ENCODE measurements at regions not wholly inside any gene's neighbourhood (a gene's known extent, or its start where the extent isn't known, plus 50 kb on each side); places are given as distances from the start of the nearest gene placed in this dataset.

DNA sequence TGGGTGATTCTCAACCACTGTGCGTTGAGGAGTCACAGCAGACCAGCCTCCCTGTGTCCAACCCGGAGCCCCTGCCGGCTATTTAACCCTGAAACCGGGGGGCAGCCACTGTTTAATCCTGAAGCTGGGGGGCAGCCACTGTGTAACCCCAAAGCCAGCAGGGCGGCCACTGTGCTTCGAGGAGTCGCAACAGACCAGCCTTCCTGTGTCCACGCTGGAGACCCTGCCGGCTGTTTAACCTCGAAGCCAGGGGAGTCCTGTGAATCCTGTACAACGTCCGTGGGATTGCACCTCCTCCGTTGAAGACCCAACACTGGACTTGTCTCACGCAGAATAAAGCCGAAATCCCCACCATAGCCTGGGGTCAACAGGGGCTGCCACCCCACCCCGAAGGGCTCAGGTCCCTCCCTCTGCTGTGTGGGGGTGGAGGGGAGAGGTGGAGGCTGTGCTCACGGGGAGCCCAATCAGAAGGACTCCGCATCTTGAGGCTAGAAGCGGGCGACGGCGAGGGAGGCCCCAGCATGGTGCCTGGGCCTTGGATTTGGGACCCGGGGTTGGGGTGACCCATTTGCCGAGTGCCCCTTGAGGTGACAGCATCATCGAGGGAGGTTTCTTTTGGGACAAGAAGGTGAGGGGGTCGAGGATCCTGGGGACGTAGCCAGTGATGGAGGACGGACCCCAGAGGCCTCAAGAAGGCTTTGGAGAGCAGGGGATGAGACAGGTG lies 94.9 kb downstream of the ADRA2C start:
- Mint-ChIP-seq H3K9me3 (no peaks in the 10 kb centered on the region), H3K36me3 (ENCODE audit: insufficient read depth in 2 of 2) (no peaks in the 10 kb centered on the region), H3K27me3 (ENCODE audit: low read depth) (peaks cover 1% of the 10 kb centered on the region), H3K27ac (no peak overlapping the region), H3K4me1 (ENCODE audit: low read depth) (no peaks in the 10 kb centered on the region), H3K4me3 (no peak overlapping the region)
- DNase-seq (no peak), ATAC-seq (replicated peaks in 1 of 2) (no peak)

DNA sequence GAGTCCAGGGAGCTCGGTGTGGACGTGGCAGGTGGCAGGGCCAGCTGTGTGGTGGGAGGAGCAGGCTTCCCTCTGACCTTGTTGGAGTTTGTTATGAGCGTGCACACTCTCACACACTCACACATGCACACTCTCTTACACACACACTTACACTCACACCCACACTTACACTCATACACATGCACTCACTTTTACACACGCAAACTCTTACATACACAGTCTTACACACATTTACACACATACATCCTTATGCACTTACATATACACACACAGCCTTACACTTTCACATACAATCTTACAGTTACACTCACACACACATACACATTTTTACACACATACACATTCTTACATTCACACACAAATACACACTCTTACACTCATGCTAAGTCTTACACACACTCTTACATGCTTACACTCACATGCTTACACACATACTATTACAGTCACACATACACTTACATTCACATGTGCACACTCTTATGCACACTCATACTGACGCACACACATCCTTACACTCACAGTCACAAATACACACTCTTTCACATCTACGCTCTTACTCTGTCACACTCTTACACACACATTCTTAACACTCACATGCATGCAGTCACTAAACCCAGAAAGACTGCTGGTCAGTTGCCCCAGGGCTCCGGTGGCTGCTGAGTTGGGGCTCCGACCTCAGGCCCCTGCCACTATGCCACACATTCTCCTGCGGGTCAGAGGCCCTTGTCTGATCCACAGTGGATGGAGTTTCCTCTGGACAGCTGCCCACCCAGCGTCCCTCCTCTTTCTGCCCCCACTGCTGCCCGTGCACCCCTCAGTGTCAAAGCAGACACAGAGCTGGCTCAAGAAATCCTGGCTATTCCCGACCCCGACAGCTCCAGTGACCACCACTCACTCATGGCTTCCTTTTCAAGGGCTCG lies 95.8 kb downstream of the ADRA2C start:
- Mint-ChIP-seq H3K27ac (no peak overlapping the region), H3K27me3 (ENCODE audit: low read depth) (no peaks in the 10 kb centered on the region), H3K4me1 (ENCODE audit: low read depth) (no peaks in the 10 kb centered on the region), H3K9me3 (no peaks in the 10 kb centered on the region), H3K36me3 (ENCODE audit: insufficient read depth in 2 of 2) (no peaks in the 10 kb centered on the region), H3K4me3 (no peak overlapping the region)
- ATAC-seq (replicated peaks in 1 of 2) = no peak
- no peak for DNase-seq

DNA sequence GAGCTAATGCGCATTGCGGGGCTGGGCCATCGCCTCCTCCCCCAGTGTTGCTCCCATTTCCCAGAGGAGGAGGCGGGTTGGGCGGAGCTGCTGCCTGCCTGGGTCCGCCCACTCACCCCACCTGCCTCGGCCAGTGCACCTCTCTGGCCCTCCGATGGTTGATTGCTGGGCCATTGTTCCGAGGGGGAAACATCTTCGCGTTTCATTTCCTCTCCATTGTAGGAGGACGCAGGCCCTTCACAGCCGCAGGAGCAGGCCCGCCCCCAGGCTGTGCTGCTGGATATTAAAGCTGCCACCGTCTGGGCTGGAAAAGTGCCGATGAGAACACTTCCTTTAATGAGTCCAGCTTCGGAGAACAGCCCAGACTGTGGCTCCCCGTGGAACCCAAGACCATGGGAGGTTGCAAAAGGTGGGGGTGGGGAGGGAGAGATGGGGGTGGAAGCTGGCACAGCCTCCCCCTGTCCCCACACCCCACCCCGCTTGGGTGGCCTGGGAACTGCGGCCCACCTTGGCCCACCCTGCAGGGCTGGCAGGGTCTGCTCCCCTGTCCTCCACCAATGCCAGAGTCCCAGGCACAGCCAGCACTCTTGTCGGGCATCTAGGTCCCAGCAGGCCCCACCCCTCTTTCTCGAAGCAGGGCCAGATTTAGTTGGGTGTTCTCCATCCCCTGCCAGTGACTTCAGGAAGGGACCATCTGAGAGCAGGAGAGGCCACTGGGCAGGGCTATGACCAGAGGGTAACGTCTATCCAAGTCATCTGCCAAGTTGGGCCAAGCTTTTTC lies 96.6 kb downstream of the ADRA2C start:
- Mint-ChIP-seq H3K4me1 (ENCODE audit: low read depth) (no peaks in the 10 kb centered on the region), H3K27ac (no peak overlapping the region), H3K27me3 (ENCODE audit: low read depth) (no peaks in the 10 kb centered on the region), H3K36me3 (ENCODE audit: insufficient read depth in 2 of 2) (no peaks in the 10 kb centered on the region), H3K9me3 (no peaks in the 10 kb centered on the region), H3K4me3 (no peak overlapping the region)
- ATAC-seq (replicated peaks in 1 of 2) = no peak
- no peak for DNase-seq

DNA sequence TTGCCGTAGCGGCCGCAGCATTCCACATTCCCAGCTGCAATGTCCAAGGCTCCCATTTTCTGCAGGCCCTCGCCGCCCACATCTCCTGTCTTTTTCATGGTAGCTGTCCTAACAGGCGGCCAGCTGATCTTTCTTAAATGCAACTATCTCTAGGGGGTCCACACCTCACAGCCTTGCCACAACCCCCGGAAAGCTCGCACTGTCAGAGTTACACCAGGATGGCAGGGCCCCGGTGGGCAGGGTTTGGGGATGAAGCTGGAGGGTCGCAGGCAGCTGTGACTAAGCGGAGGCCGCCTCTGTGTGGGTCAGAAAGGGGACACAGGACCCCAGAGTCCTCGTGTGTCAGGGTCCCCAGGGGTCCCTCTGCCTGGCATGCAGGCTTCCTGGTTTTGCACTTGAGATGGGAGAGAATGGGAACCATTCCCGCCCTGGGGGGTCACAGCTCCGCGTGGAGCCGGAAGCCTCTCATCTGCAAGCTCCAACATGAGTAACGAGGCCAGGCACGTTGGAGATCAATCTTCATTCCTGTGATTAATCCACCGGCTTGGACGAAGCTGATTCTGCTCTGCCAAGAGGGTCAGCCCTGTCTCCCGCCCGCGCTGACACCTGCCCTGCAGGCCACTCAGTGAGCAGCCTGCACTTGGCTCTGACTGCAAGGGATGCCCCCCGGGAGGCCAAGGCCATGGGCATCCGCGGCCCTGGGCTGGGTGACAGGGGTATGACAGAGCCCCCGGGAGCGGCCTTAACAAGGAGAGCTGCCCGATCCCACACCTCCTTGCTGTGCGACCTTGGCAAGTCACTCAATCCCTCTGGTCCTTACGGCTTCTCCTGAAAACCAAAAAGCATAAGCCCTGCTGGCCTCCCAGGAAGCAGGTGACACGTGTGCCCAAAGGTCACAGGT lies 97.9 kb downstream of the ADRA2C start:
- Mint-ChIP-seq H3K27ac (no peak overlapping the region), H3K4me1 (ENCODE audit: low read depth) (no peaks in the 10 kb centered on the region), H3K27me3 (ENCODE audit: low read depth) (no peaks in the 10 kb centered on the region), H3K9me3 (no peaks in the 10 kb centered on the region), H3K36me3 (ENCODE audit: insufficient read depth in 2 of 2) (no peaks in the 10 kb centered on the region), H3K4me3 (no peak overlapping the region)
- ATAC-seq (replicated peaks in 1 of 2) (no peak), DNase-seq (no peak)

DNA sequence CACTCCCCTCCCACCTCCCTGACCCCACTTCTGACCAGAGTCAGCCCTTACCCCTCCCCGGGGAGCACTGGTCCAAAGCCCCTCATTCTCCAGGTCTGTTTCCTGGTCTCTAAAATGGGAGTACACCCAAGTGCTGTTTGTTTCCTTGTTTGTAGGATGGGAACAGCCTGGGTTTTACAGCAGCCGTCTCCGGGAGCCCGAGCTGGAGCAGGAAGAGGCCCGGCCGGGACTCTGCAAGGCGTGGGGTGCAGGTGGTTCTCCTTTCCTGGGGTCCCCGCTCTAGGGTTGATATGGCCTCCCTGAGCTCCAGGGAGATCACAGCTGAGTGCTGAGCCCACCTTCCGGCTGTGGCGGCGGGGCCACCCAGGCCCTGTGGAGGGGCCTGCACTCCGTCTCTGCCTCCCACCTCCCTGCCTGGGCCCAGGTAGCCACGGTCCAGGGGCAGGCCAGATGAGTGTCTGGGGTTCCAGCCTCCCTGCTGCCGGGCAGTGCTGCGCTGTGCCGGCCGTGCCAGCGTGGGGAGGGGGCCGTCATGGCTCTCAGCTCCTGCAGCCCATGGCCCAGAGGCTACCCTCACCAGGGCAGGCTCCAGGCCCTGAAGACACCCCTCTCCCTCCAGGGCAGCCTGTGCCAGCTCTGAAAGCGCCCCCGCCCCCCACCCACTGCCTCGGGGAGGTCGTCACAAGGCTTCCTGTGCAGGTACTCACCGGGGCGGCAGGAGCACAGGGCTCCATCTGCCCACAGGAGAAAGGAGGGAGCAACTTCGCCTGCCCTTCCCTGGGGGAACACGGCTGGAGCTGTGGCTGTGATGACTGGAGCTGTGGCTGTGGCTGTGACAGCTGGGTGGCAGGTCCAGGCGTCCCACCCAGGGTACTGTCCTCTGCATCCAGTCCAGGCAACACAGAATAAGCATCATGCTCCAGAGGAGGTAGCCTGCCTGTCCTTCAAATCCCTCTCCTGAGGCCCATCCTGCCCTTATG lies 98.8 kb downstream of the ADRA2C start:
- H3K4me1 Mint-ChIP-seq (ENCODE audit: low read depth) = no peaks in the 10 kb centered on the region
- DNase-seq = no peak
- no peak overlapping the region for H3K4me3 Mint-ChIP-seq
- H3K9me3 Mint-ChIP-seq = no peaks in the 10 kb centered on the region
- no peak overlapping the region for H3K27ac Mint-ChIP-seq
- no peaks in the 10 kb centered on the region for H3K36me3 Mint-ChIP-seq (ENCODE audit: insufficient read depth in 2 of 2)
- peaks cover under 1% of the 10 kb centered on the region for H3K27me3 Mint-ChIP-seq (ENCODE audit: low read depth)
- no peak for ATAC-seq (replicated peaks in 1 of 2)

DNA sequence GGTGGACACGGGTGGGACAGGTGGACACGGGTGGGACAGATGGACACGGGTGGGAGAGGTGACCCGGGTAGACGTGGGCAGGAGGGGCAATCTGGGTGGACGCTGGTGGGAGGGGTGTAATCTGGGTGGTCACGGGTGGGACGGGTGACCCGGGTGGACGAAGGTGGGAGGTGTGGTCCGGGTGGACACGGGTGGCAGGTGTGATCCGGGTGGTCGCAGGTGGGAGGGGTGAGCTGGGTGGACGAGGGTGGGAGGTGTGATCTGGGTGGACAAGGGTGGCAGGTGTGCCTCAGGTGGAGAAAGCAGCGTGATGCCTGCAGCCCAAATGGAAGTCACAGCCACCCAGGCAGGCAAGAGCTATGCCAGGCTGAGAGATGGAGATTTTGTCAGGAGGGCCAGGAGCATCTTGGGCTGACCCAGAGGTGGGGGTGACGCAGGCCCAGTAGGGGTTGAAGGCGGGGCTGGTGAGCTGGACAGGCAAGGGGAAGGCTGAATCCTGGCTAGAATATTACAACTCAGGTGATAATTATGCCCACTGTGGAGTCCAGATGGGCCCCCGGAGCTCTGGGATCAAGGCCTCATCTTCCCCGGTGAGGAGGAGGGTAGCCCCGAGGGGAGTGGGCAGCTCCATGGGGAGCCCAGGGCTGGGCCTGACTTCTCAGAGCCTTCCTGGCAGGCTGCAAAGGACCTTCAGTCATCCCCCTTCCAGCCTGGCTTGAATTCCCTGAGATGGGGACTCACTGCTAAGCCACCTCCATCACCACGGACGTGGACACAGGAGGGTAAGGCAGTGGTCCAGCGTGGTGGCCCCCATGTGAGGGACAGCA lies 100.0 kb downstream of the ADRA2C start:
- ATAC-seq (replicated peaks in 1 of 2) = no peak
- no peak for DNase-seq

DNA sequence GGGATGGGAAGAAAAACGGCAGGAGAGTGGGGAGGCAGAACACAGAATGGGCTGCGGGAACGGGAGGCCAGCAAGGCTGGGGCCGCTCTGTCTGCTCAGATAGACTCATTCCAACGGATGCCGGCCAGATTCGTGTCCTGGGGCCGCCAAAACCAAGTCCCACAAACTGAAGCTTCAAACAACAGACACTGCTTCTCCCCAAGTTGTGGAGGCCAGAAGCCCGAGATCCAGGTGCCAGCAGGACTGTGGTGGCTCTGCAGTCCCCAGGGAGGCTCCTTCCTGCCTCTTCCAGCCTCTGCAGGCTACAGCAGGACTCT lies 100.6 kb downstream of the ADRA2C start:
- no peak for ATAC-seq (replicated peaks in 1 of 2)
- Mint-ChIP-seq H3K27me3 (ENCODE audit: low read depth) (peaks cover 14% of the 10 kb centered on the region), H3K36me3 (ENCODE audit: insufficient read depth in 2 of 2) (peaks cover 0 to 2% of the 10 kb centered on the region in 2 donors), H3K9me3 (no peaks in the 10 kb centered on the region), H3K27ac (no peak overlapping the region), H3K4me3 (no peak overlapping the region), H3K4me1 (ENCODE audit: low read depth) (peaks cover 8% of the 10 kb centered on the region)
- DNase-seq = no peak

More for the DNA sequence above, 100.0 kb downstream of the ADRA2C start:
- Mint-ChIP-seq H3K27ac (no peak overlapping the region), H3K4me3 (no peak overlapping the region), H3K36me3 (ENCODE audit: insufficient read depth in 2 of 2) (peaks cover 0 to 2% of the 10 kb centered on the region in 2 donors), H3K4me1 (ENCODE audit: low read depth) (peaks cover 7% of the 10 kb centered on the region), H3K27me3 (ENCODE audit: low read depth) (peaks cover 13% of the 10 kb centered on the region), H3K9me3 (no peaks in the 10 kb centered on the region)

DNA sequence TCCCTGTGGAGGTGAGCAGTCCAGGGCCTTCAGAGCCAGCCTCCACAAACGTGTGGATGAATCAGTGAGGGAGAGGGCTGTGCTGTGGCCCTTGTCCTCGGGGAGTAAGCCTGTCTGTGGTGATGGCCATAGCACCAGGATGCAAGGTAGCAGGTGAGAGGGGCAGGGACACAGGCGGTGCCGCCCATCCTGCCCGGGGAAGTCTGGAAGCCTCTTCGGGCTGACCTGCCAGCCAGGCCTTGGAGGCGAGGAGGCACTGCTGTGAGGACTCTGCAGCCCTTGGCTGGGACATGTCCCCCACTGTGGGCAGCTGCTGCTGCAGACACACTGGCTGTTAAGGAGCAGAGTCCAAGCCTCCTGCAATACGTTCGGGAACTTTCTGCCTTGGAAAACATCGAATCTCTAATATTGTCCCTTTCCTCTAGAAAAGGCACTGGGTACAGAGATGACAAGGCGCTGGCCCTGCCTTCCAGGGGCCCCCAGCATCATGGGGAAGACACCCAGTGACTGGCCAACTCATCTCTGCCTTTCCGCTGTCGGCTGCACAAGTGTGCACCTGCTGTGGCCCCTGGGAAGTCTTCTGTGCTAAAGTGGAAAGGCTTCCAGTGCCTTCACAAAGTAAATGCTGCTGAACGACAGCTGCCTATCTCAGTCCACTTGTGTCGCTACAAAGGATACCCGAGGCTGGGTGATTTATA lies 101.4 kb downstream of the ADRA2C start:
- Mint-ChIP-seq H3K27me3 (ENCODE audit: low read depth) (peaks cover 15% of the 10 kb centered on the region), H3K4me3 (no peak overlapping the region), H3K36me3 (ENCODE audit: insufficient read depth in 2 of 2) (peaks cover 0 to 2% of the 10 kb centered on the region in 2 donors), H3K27ac (no peak overlapping the region), H3K9me3 (no peaks in the 10 kb centered on the region), H3K4me1 (ENCODE audit: low read depth) (peaks cover 8% of the 10 kb centered on the region)
- DNase-seq (no peak), ATAC-seq (replicated peaks in 1 of 2) (no peak)

DNA sequence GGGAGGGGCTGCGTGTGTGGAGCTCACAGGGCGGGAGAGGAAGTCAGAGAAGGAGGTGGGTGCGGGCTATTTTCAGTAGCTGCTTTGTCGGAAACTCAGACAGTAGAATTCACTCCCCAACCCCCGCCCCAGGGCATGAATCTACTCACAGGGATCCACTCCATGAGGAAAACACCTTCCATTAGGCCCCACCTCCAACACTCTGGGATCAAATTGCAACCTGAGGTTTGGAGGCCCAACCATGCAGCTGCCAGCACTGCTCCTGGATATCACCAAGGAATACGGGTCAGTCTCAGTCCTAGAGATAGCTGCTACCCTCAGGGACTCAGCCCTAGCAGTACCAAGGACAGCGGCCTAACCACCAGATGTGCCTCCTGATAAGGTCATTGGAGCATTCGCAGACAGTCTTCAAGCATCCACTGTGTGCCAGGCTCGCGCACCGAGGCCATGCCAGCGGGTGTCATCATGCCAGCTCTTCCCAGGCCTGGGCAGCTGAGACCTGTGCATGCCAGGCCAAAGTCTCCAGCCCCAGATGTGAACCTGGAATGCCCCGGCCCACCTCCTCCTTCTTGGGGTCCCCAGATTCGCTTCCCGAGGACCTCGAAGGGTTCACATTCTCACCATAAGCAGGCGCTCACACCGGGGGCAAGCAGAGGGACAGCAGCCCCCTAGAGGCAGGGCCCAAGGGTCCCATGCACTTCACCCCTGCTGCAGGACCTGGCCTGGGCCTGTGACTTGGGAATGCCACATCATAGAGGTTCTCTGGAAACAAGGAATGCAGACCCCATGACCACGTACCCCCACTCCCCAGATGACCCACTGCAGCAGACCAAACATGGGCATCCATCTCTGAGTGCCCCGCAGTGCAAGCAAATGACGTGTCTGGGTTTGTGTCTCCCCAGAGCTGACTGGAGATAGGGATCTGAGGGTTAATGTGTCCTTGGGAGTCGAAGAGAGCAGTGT lies 102.3 kb downstream of the ADRA2C start:
- Mint-ChIP-seq H3K27me3 (ENCODE audit: low read depth) (peaks cover 23% of the 10 kb centered on the region), H3K4me1 (ENCODE audit: low read depth) (peaks cover 8% of the 10 kb centered on the region), H3K4me3 (no peak overlapping the region), H3K27ac (no peak overlapping the region), H3K36me3 (ENCODE audit: insufficient read depth in 2 of 2) (peaks cover 0 to 2% of the 10 kb centered on the region in 2 donors), H3K9me3 (no peaks in the 10 kb centered on the region)
- no peak for DNase-seq
- no peak for ATAC-seq (replicated peaks in 1 of 2)

DNA sequence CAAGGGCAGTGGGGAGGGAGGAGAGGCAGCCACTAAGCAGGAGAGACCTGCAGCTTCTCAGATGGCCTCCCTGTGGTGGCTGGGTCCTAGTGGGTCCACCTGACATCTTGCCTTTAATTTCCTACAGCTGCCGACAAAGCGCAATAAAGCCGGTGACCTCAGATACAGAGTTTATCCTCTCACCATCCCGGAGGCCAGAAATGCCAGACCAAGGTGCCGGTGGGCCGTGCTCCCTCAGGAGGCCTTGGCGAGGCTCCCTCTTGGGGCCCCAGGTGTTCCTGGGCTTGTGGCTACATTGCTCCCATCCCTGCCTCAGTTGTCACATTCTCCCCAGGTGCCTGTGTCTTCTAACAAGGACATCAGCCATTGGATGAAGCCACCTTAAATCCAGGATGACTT lies 103.0 kb downstream of the ADRA2C start:
- peaks cover 8% of the 10 kb centered on the region for H3K4me1 Mint-ChIP-seq (ENCODE audit: low read depth)
- no peak overlapping the region for H3K4me3 Mint-ChIP-seq
- ATAC-seq (replicated peaks in 1 of 2) = no peak
- H3K27me3 Mint-ChIP-seq (ENCODE audit: low read depth) = peaks cover 23% of the 10 kb centered on the region
- H3K36me3 Mint-ChIP-seq (ENCODE audit: insufficient read depth in 2 of 2) = peaks cover 0 to 2% of the 10 kb centered on the region in 2 donors
- no peaks in the 10 kb centered on the region for H3K9me3 Mint-ChIP-seq
- no peak overlapping the region for H3K27ac Mint-ChIP-seq
- no peak for DNase-seq
